ENCODE measurements at regions not wholly inside any gene's neighbourhood (a gene's known extent, or its start where the extent isn't known, plus 50 kb on each side); places are given as distances from the start of the nearest gene placed in this dataset.
A peak's percentile ranks its signal among the peaks of the same experiment; 100 is the strongest.

GRCh38 chr12:98001430-98001829 is 514.0 kb upstream of the TMPO start:
- Histone ChIP-seq H3K36me3 (ENCODE audit: control insufficient read depth in 4 of 4, insufficient read depth in 4 of 4, low read length in 4 of 4) (no peaks in the 10 kb centered on the region), H3K9me3 (ENCODE audit: control insufficient read depth in 4 of 4, insufficient read depth in 3 of 4, low read length in 3 of 4) (no peaks in the 10 kb centered on the region), H3K27me3 (ENCODE audit: control insufficient read depth in 3 of 3, insufficient read depth in 3 of 3, low read length in 2 of 3) (peaks cover 0 to 3% (median 0%) of the 10 kb centered on the region in 3 donors), H3K4me3 (no peak overlapping the region), H3K27ac (ENCODE audit: low read depth in 1 of 2, low read length in 1 of 2) (no peak overlapping the region), H3K4me1 (ENCODE audit: control insufficient read depth in 5 of 5, insufficient read depth in 5 of 5, low read length in 5 of 5) (no peaks in the 10 kb centered on the region), H3K9ac (ENCODE audit: insufficient read depth in 1 of 2, low read length in 2 of 2) (no peak overlapping the region)
- no peak for TF ChIP-seq CTCF (IDR thresholded peaks at IDR 0.05; ENCODE audit: control extremely low read depth, extremely low read depth)
- WGBS, 2 donors: 53 to 58% methylated on average over 3 of the region's 3 CpGs
- DNase-seq (no peak), ATAC-seq (ENCODE audit: insufficient read depth, low FRiP score) (no peak)

- peak; percentile 45 to 71 (median 50) for DNase-seq
- Histone ChIP-seq H3K4me3 (no peak overlapping the region), H3K36me3 (ENCODE audit: control insufficient read depth in 4 of 4, insufficient read depth in 4 of 4, low read length in 4 of 4) (no peaks in the 10 kb centered on the region), H3K9me3 (ENCODE audit: control insufficient read depth in 4 of 4, insufficient read depth in 3 of 4, low read length in 3 of 4) (no peaks in the 10 kb centered on the region), H3K27me3 (ENCODE audit: control insufficient read depth in 3 of 3, insufficient read depth in 3 of 3, low read length in 2 of 3) (peaks cover 0 to 3% (median 0%) of the 10 kb centered on the region in 3 donors), H3K9ac (ENCODE audit: insufficient read depth in 1 of 2, low read length in 2 of 2) (no peak overlapping the region), H3K4me1 (ENCODE audit: control insufficient read depth in 5 of 5, insufficient read depth in 5 of 5, low read length in 5 of 5) (no peaks in the 10 kb centered on the region), H3K27ac (ENCODE audit: low read depth in 1 of 2, low read length in 1 of 2) (no peak overlapping the region)
- WGBS, 2 donors: 20 to 25% methylated on average over 9 of the region's 9 CpGs
- no peak for ATAC-seq (ENCODE audit: insufficient read depth, low FRiP score)
- no peak for TF ChIP-seq CTCF (IDR thresholded peaks at IDR 0.05; ENCODE audit: control extremely low read depth, extremely low read depth)
Measured at GRCh38 chr12:98002887-98003493, 512.4 kb upstream of the TMPO start.

- Histone ChIP-seq H3K27ac (ENCODE audit: low read depth in 1 of 2, low read length in 1 of 2) (no peak overlapping the region), H3K4me3 (no peak overlapping the region), H3K36me3 (ENCODE audit: control insufficient read depth in 4 of 4, insufficient read depth in 4 of 4, low read length in 4 of 4) (no peaks in the 10 kb centered on the region), H3K27me3 (ENCODE audit: control insufficient read depth in 3 of 3, insufficient read depth in 3 of 3, low read length in 2 of 3) (no peaks in the 10 kb centered on the region), H3K9me3 (ENCODE audit: control insufficient read depth in 4 of 4, insufficient read depth in 3 of 4, low read length in 3 of 4) (no peaks in the 10 kb centered on the region), H3K9ac (ENCODE audit: insufficient read depth in 1 of 2, low read length in 2 of 2) (no peak overlapping the region), H3K4me1 (ENCODE audit: control insufficient read depth in 5 of 5, insufficient read depth in 5 of 5, low read length in 5 of 5) (no peaks in the 10 kb centered on the region)
- WGBS, 2 donors: 0 to 38% methylated on average over 1 of the region's 1 CpG
- no peak for ATAC-seq (ENCODE audit: insufficient read depth, low FRiP score)
- no peak for TF ChIP-seq CTCF (IDR thresholded peaks at IDR 0.05; ENCODE audit: control extremely low read depth, extremely low read depth)
- DNase-seq: no peak
Measured at GRCh38 chr12:98007963-98008362, 507.4 kb upstream of the TMPO start.

GRCh38 chr12:98013560-98013959 is 501.8 kb upstream of the TMPO start:
- TF ChIP-seq CTCF (IDR thresholded peaks at IDR 0.05; ENCODE audit: control extremely low read depth, extremely low read depth): no peak
- no peaks in the 10 kb centered on the region for H3K36me3 ChIP-seq (ENCODE audit: control insufficient read depth in 4 of 4, insufficient read depth in 4 of 4, low read length in 4 of 4)
- 82 to 86% methylated on average over 5 of the region's 5 CpGs for WGBS, 2 donors
- peaks cover 0 to 4% (median 2%) of the 10 kb centered on the region in 4 donors for H3K9me3 ChIP-seq (ENCODE audit: control insufficient read depth in 4 of 4, insufficient read depth in 3 of 4, low read length in 3 of 4)
- no peak overlapping the region for H3K27ac ChIP-seq (ENCODE audit: low read depth in 1 of 2, low read length in 1 of 2)
- DNase-seq (no peak), ATAC-seq (ENCODE audit: insufficient read depth, low FRiP score) (no peak)
- H3K4me1 ChIP-seq (ENCODE audit: control insufficient read depth in 5 of 5, insufficient read depth in 5 of 5, low read length in 5 of 5): no peaks in the 10 kb centered on the region
- no peaks in the 10 kb centered on the region for H3K27me3 ChIP-seq (ENCODE audit: control insufficient read depth in 3 of 3, insufficient read depth in 3 of 3, low read length in 2 of 3)
- H3K4me3 ChIP-seq: no peak overlapping the region
- no peak overlapping the region for H3K9ac ChIP-seq (ENCODE audit: insufficient read depth in 1 of 2, low read length in 2 of 2)
